ENCODE measurements at regions not wholly inside any gene's neighbourhood (a gene's known extent, or its start where the extent isn't known, plus 50 kb on each side); places are given as distances from the start of the nearest gene placed in this dataset.
"Not testable (repeated sequence)": the region's sequence is repeated elsewhere in the genome, so short reads cannot be mapped to it uniquely, and the experiment has no call there.

- H3K4me3 Mint-ChIP-seq: no peak overlapping the region
- H3K27me3 Mint-ChIP-seq: peaks cover 9% of the 10 kb centered on the region
- H3K4me1 Mint-ChIP-seq: no peaks in the 10 kb centered on the region
- H3K9me3 Mint-ChIP-seq: no peaks in the 10 kb centered on the region
- no peaks in the 10 kb centered on the region for H3K36me3 Mint-ChIP-seq
- H3K27ac Mint-ChIP-seq: no peak overlapping the region
Measured at GRCh38 chr12:125530876-125531275, 465.6 kb downstream of the AACS start.

DNA sequence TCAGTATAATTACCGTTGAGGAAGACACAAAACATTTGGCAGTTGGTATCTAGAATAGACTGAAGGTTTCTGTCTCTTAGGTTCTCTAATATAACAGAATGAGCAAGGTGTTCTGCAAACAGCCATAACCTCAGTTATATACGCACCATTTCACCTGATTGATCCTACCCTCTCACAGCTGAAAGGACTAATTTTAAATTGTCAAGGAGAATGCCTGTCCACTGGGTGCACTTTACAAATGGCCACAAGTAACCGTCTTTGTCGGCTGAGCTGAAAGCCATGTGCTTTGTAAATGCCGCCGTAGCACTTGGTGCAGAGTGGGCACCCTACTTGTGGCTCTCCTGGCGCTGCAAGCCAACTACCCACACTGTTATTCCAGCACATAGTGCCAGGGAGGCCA is 466.3 kb downstream of the AACS start:
- Mint-ChIP-seq H3K36me3 (no peaks in the 10 kb centered on the region), H3K4me3 (no peak overlapping the region), H3K27me3 (peaks cover 9% of the 10 kb centered on the region), H3K27ac (no peak overlapping the region), H3K4me1 (no peaks in the 10 kb centered on the region), H3K9me3 (no peaks in the 10 kb centered on the region)

GRCh38 chr12:125533434-125534029 is 468.3 kb downstream of the AACS start:
- no peak overlapping the region for H3K4me3 Mint-ChIP-seq
- no peak overlapping the region for H3K27ac Mint-ChIP-seq
- H3K27me3 Mint-ChIP-seq: peaks cover 9% of the 10 kb centered on the region
- H3K4me1 Mint-ChIP-seq: no peaks in the 10 kb centered on the region
- H3K36me3 Mint-ChIP-seq: no peaks in the 10 kb centered on the region
- no peaks in the 10 kb centered on the region for H3K9me3 Mint-ChIP-seq

- H3K27ac Mint-ChIP-seq: no peak overlapping the region
- no peak overlapping the region for H3K4me3 Mint-ChIP-seq
- H3K4me1 Mint-ChIP-seq: no peaks in the 10 kb centered on the region
- H3K27me3 Mint-ChIP-seq: peaks cover 1% of the 10 kb centered on the region
- no peaks in the 10 kb centered on the region for H3K36me3 Mint-ChIP-seq
- H3K9me3 Mint-ChIP-seq: no peaks in the 10 kb centered on the region
Measured at GRCh38 chr12:125538401-125539199, 473.4 kb downstream of the AACS start.

GRCh38 chr12:125540580-125541204 is 475.5 kb downstream of the AACS start:
- Mint-ChIP-seq H3K4me3 (no peak overlapping the region), H3K27ac (no peak overlapping the region), H3K36me3 (no peaks in the 10 kb centered on the region), H3K9me3 (no peaks in the 10 kb centered on the region), H3K27me3 (peaks cover 2% of the 10 kb centered on the region), H3K4me1 (no peaks in the 10 kb centered on the region)

DNA sequence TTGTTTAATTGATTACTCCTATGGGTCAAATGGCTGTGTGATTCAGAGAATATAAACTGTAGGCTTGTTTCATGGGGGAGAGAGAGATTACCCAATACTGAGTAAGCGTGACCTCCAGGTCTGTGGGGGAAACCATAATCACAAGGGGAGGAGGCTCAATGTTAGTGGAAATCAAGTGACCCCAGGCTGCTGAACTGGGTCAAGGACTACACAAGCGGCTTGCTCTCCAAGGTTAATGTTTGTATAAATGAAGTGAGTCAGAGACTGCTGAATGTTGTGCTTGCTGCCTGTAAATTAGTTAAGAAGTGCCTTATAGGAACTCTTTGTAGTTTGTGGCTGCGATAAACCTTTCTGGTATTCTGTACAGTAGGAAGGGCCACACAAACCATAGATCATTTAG is 479.7 kb downstream of the AACS start:
- Mint-ChIP-seq H3K4me3 (no peak overlapping the region), H3K4me1 (no peaks in the 10 kb centered on the region), H3K36me3 (no peaks in the 10 kb centered on the region), H3K27me3 (peaks cover 2% of the 10 kb centered on the region), H3K9me3 (peaks cover 5% of the 10 kb centered on the region), H3K27ac (no peak overlapping the region)

- Mint-ChIP-seq H3K27ac (no peak overlapping the region), H3K36me3 (no peaks in the 10 kb centered on the region), H3K9me3 (peaks cover 14% of the 10 kb centered on the region), H3K4me3 (no peak overlapping the region), H3K4me1 (no peaks in the 10 kb centered on the region), H3K27me3 (no peaks in the 10 kb centered on the region)
Measured at GRCh38 chr12:125549171-125549570, 483.9 kb downstream of the AACS start.

GRCh38 chr12:125549836-125550235 is 484.6 kb downstream of the AACS start:
- H3K9me3 Mint-ChIP-seq: peaks cover 14% of the 10 kb centered on the region
- H3K36me3 Mint-ChIP-seq: no peaks in the 10 kb centered on the region
- H3K4me3 Mint-ChIP-seq: no peak overlapping the region
- no peaks in the 10 kb centered on the region for H3K27me3 Mint-ChIP-seq
- no peak overlapping the region for H3K27ac Mint-ChIP-seq
- no peaks in the 10 kb centered on the region for H3K4me1 Mint-ChIP-seq

GRCh38 chr12:125552295-125552694 is 487.1 kb downstream of the AACS start:
- Mint-ChIP-seq H3K36me3 (no peaks in the 10 kb centered on the region), H3K4me1 (no peaks in the 10 kb centered on the region), H3K27me3 (no peaks in the 10 kb centered on the region), H3K4me3 (no peak overlapping the region), H3K27ac (no peak overlapping the region), H3K9me3 (peaks cover 14% of the 10 kb centered on the region)

DNA sequence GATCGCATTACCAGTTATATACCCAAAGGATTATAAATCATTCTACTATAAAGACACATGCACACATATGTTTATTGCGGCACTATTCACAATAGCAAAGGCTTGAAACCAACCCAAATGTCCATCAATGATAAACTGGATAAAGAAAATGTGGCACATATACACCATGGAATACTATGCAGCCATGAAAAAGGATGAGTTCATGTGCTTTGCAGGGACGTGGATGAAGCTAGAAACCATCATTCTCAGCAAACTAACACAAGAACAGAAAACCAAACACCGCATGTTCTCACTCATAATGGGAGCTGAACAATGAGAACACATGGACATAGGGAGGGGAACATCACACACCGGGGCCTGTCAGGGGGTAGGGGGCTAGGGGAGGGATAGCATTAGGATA is 495.8 kb downstream of the AACS start:
- H3K36me3 Mint-ChIP-seq, H3K27me3 Mint-ChIP-seq, H3K4me3 Mint-ChIP-seq, H3K4me1 Mint-ChIP-seq, H3K27ac Mint-ChIP-seq, H3K9me3 Mint-ChIP-seq: not testable (repeated sequence)

GRCh38 chr12:125564753-125565152 is 499.5 kb downstream of the AACS start:
- no peaks in the 10 kb centered on the region for H3K9me3 Mint-ChIP-seq
- no peaks in the 10 kb centered on the region for H3K27me3 Mint-ChIP-seq
- peaks cover 1% of the 10 kb centered on the region for H3K36me3 Mint-ChIP-seq
- no peak overlapping the region for H3K4me3 Mint-ChIP-seq
- H3K4me1 Mint-ChIP-seq: no peaks in the 10 kb centered on the region
- H3K27ac Mint-ChIP-seq: no peak overlapping the region

DNA sequence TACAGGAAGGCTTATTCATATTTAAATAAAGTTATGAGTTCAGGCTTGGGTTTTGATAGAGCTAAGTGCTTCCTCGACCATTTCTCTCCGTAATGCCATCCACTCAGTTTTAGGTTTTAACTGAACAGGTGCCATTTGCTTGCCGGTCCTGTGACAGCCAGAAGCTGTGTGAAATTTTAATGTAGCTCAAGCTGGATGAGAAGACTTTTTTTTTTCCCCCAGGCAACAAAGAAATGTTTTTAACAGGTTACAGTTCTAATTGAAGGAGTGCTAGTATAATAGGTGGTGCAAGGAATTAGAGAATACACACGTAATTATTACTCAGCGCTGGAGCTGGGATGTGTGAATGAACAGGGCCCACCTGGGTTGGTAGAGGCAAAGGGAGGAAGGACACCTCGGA is 502.3 kb downstream of the AACS start:
- peaks cover 1% of the 10 kb centered on the region for H3K36me3 Mint-ChIP-seq
- H3K27me3 Mint-ChIP-seq: no peaks in the 10 kb centered on the region
- H3K27ac Mint-ChIP-seq: no peak overlapping the region
- no peak overlapping the region for H3K4me3 Mint-ChIP-seq
- H3K4me1 Mint-ChIP-seq: no peaks in the 10 kb centered on the region
- no peaks in the 10 kb centered on the region for H3K9me3 Mint-ChIP-seq

DNA sequence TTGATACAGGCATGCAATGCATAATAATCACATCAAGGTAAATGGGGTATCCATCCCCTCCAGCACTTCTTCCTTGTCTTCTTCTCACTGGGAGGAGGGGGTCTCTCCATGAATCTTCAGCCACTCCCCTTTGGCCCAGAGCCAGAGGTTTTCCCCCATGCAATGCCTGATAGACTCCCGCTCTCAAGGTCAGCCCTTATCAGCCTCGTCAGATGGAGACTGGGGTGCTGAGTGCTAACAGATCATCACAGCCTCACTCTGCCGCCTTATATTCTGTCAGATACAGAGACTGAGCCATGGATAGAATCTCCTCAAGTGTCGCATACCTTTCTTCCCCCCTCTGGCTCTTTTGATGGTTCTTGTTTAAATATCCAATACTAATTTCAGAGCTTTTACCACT is 503.1 kb downstream of the AACS start:
- no peak overlapping the region for H3K27ac Mint-ChIP-seq
- H3K4me3 Mint-ChIP-seq: no peak overlapping the region

GRCh38 chr12:125573271-125573670 is 508.0 kb downstream of the AACS start:
- no peak overlapping the region for H3K27ac Mint-ChIP-seq
- no peaks in the 10 kb centered on the region for H3K4me1 Mint-ChIP-seq
- H3K36me3 Mint-ChIP-seq: peaks cover 1% of the 10 kb centered on the region
- no peaks in the 10 kb centered on the region for H3K27me3 Mint-ChIP-seq
- H3K9me3 Mint-ChIP-seq: peaks cover 14% of the 10 kb centered on the region
- no peak overlapping the region for H3K4me3 Mint-ChIP-seq

More for the DNA sequence above, 503.1 kb downstream of the AACS start:
- no peaks in the 10 kb centered on the region for H3K4me1 Mint-ChIP-seq
- no peaks in the 10 kb centered on the region for H3K9me3 Mint-ChIP-seq
- peaks cover 1% of the 10 kb centered on the region for H3K36me3 Mint-ChIP-seq
- H3K27me3 Mint-ChIP-seq: no peaks in the 10 kb centered on the region

DNA sequence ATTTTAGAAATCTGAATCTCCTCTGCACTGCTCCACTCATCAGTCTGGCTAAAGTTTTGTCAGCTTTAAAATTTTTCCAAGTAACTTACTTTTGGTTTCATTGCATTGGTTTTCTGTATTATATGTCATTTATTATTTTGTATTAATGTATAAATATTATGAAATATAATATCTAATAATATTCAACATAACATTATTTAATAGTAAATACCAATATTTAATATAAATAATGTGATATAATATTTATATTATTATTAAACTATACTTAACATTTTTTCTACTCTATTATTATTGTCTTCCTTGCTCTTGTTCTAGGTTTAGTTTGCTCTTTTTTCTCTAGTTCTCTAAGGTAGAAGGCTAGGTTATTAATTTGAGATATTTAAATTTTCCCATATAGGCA is 512.1 kb downstream of the AACS start:
- peaks cover 21% of the 10 kb centered on the region for H3K9me3 Mint-ChIP-seq
- H3K4me1 Mint-ChIP-seq: no peaks in the 10 kb centered on the region
- no peak overlapping the region for H3K4me3 Mint-ChIP-seq
- H3K27ac Mint-ChIP-seq: no peak overlapping the region
- no peaks in the 10 kb centered on the region for H3K27me3 Mint-ChIP-seq
- no peaks in the 10 kb centered on the region for H3K36me3 Mint-ChIP-seq

DNA sequence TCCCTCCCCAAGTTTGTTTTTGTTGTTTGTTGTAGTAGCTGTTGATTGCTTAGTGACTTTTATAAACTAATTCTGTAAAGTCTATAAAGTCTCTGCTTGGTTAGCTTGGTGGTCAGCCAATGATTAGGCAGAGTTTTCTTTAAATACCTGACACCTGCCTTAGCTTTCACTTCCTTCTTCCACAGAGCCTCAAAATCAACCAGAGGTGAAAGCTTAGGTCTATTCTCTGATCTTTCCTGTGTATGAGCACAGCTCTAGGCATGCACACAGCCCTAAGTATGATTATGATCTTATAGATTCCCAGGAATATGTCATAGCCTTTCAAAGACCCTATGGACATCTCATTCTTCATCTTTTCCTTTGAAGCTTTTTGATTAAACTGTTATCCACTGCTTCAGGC is 514.7 kb downstream of the AACS start:
- Mint-ChIP-seq H3K27ac (no peak overlapping the region), H3K4me3 (no peak overlapping the region), H3K9me3 (peaks cover 21% of the 10 kb centered on the region), H3K36me3 (no peaks in the 10 kb centered on the region), H3K4me1 (no peaks in the 10 kb centered on the region), H3K27me3 (no peaks in the 10 kb centered on the region)
